H9 (cell line): ENCODE measurements at regions not wholly inside any gene's neighbourhood (a gene's known extent, or its start where the extent isn't known, plus 50 kb on each side); places are given as distances from the start of the nearest gene placed in this dataset.

Experiments used
- DNase-seq: peaks from one replicate; pipeline ENCODE4 v3.0.0-alpha.2; 2017
- H2AFZ ChIP-seq: one replicate; pipeline ENCODE4 v1.6.1; 2013; ENCODE audit warnings: mild to moderate bottlenecking, low read length, control low read depth, moderate library complexity
- H2AK5ac ChIP-seq: 2 replicates; pipeline ENCODE4 v1.6.1; 2013; ENCODE audit warnings: low read length, control low read depth, mixed read lengths; ENCODE audit not compliant: insufficient read length
- H2BK120ac ChIP-seq: one replicate; pipeline ENCODE4 v1.6.1; 2013; ENCODE audit warnings: low read depth, mild to moderate bottlenecking, low read length, control low read depth, inconsistent platforms; ENCODE audit not compliant: poor library complexity, severe bottlenecking
- H2BK12ac ChIP-seq: 2 replicates; pipeline ENCODE4 v1.6.1; 2013; ENCODE audit warnings: low read length, control low read depth, mixed read lengths, low read depth; ENCODE audit not compliant: insufficient read length
- H2BK15ac ChIP-seq: 2 replicates; pipeline ENCODE4 v1.6.1; 2013; ENCODE audit warnings: low read depth, low read length, control low read depth
- H2BK20ac ChIP-seq: one replicate; pipeline ENCODE4 v1.6.1; 2013; ENCODE audit warnings: low read depth, mild to moderate bottlenecking, low read length, control low read depth, inconsistent platforms; ENCODE audit not compliant: poor library complexity, severe bottlenecking
- H2BK5ac ChIP-seq: 2 replicates; pipeline ENCODE4 v1.6.1; 2013; ENCODE audit warnings: low read length, control low read depth, mixed read lengths; ENCODE audit not compliant: insufficient read length
- H3K14ac ChIP-seq: 2 replicates; pipeline ENCODE4 v1.6.1; 2013; ENCODE audit warnings: low read length, control low read depth; ENCODE audit not compliant: insufficient read depth
- H3K18ac ChIP-seq: 2 replicates; pipeline ENCODE4 v1.6.1; 2013; ENCODE audit warnings: low read depth, mild to moderate bottlenecking, mixed read lengths, low read length, control low read depth; ENCODE audit not compliant: insufficient read length
- H3K23ac ChIP-seq: 2 replicates; pipeline ENCODE4 v1.6.1; 2013; ENCODE audit warnings: low read length, control low read depth, mixed read lengths, low read depth; ENCODE audit not compliant: insufficient read length
- H3K23me2 ChIP-seq: 2 replicates; pipeline ENCODE4 v1.6.1; 2013; ENCODE audit warnings: low read depth, mild to moderate bottlenecking, mixed read lengths, low read length, control low read depth; ENCODE audit not compliant: insufficient read length, poor library complexity, severe bottlenecking
- H3K27ac ChIP-seq: 2 replicates; pipeline ENCODE4 v1.5.1; 2013; ENCODE audit warnings: low read length, control low read depth, mixed read lengths, low read depth; ENCODE audit not compliant: insufficient read length
- H3K27me3 ChIP-seq: 2 replicates; pipeline ENCODE4 v1.6.1; 2013; ENCODE audit warnings: low read length, control low read depth, inconsistent platforms; ENCODE audit not compliant: insufficient read depth
- H3K4ac ChIP-seq: 2 replicates; pipeline ENCODE4 v1.6.1; 2013; ENCODE audit warnings: low read depth, mild to moderate bottlenecking, control low read depth, inconsistent platforms, low read length, moderate library complexity
- H3K4me1 ChIP-seq: 2 replicates; pipeline ENCODE4 v1.6.1; 2013; ENCODE audit warnings: low read length, control low read depth, inconsistent platforms; ENCODE audit not compliant: insufficient read depth
- H3K4me2 ChIP-seq: 2 replicates; pipeline ENCODE4 v1.6.1; 2013; ENCODE audit warnings: low read length, control low read depth, mixed read lengths; ENCODE audit not compliant: insufficient read length, insufficient read depth
- H3K56ac ChIP-seq: 2 replicates; pipeline ENCODE4 v1.6.1; 2013; ENCODE audit warnings: low read depth, mild to moderate bottlenecking, mixed read lengths, low read length, control low read depth; ENCODE audit not compliant: insufficient read length
- H3K79me1 ChIP-seq: 2 replicates; pipeline ENCODE4 v1.6.1; 2013; ENCODE audit warnings: low read depth, mild to moderate bottlenecking, moderate library complexity, low read length, control low read depth, inconsistent platforms; ENCODE audit not compliant: insufficient read depth, poor library complexity, severe bottlenecking
- H3K79me2 ChIP-seq: 2 replicates; pipeline ENCODE4 v1.6.1; 2013; ENCODE audit warnings: low read length, control low read depth, inconsistent platforms; ENCODE audit not compliant: insufficient read depth
- H3K9ac ChIP-seq: 2 replicates; pipeline ENCODE4 v1.6.1; 2013; ENCODE audit warnings: low read length, control low read depth, mixed read lengths; ENCODE audit not compliant: insufficient read length; ENCODE audit errors: extremely low read depth
- H3K9me3 ChIP-seq: one replicate; pipeline ENCODE4 v1.6.1; 2013; ENCODE audit warnings: low read depth, low read length, inconsistent platforms; ENCODE audit not compliant: control insufficient read depth
- H3T11ph ChIP-seq: one replicate; pipeline ENCODE4 v1.6.1; 2013; ENCODE audit warnings: mild to moderate bottlenecking, low read length, control low read depth, inconsistent platforms
- H4K20me1 ChIP-seq: one replicate; pipeline ENCODE4 v1.6.1; 2013; ENCODE audit not compliant: control insufficient read depth, insufficient read length, insufficient read depth
- H4K5ac ChIP-seq: 2 replicates; pipeline ENCODE4 v1.6.1; 2013; ENCODE audit warnings: low read depth, mild to moderate bottlenecking, mixed read lengths, low read length, control low read depth; ENCODE audit not compliant: insufficient read length
- H4K8ac ChIP-seq: replicated peaks from 2 replicates; pipeline ENCODE4 v1.6.1; 2013; ENCODE audit warnings: low read length, control low read depth, mixed read lengths, low read depth; ENCODE audit not compliant: insufficient read length
- H4K91ac ChIP-seq: 2 replicates; pipeline ENCODE4 v1.6.1; 2013; ENCODE audit warnings: low read depth, mild to moderate bottlenecking, moderate library complexity, mixed read lengths, low read length, control low read depth; ENCODE audit not compliant: insufficient read length
- H3K27ac Mint-ChIP-seq, 3 experiments: 2 replicates in 2 of 3; 3 replicates in 1 of 3; pipeline ENCODE4 v1.8.0; 2020 to 2021; ENCODE audit warnings: mixed read lengths in 3 of 3, mild to moderate bottlenecking in 1 of 3, moderate library complexity in 1 of 3
- H3K27me3 Mint-ChIP-seq: 2 replicates; pipeline ENCODE4 v1.8.0; 2021; ENCODE audit warnings: low read depth, mild to moderate bottlenecking, moderate library complexity, mixed read lengths
- H3K36me3 Mint-ChIP-seq, 3 experiments: 2 replicates in 2 of 3; 3 replicates in 1 of 3; pipeline ENCODE4 v1.8.0; 2020 to 2021; ENCODE audit warnings: low read depth in 3 of 3, mixed read lengths in 3 of 3; ENCODE audit not compliant: insufficient read depth in 1 of 3
- H3K4me1 Mint-ChIP-seq, 2 experiments: 2 replicates each; pipeline ENCODE4 v1.8.0; 2020; ENCODE audit warnings: mixed read lengths in 2 of 2
- H3K4me3 Mint-ChIP-seq, 2 experiments: 2 replicates in 1 of 2; 3 replicates in 1 of 2; pipeline ENCODE4 v1.8.0; 2020 to 2021; ENCODE audit warnings: mild to moderate bottlenecking in 2 of 2, mixed read lengths in 2 of 2, moderate library complexity in 1 of 2
- H3K9me3 Mint-ChIP-seq, 2 experiments: 2 replicates in 1 of 2; 3 replicates in 1 of 2; pipeline ENCODE4 v1.8.0; 2020; ENCODE audit warnings: mild to moderate bottlenecking in 2 of 2, mixed read lengths in 2 of 2, moderate library complexity in 1 of 2
- WGBS: extraction: QIAGEN DNeasy Blood & Tissue Kit; methylation state at CpG from one replicate; pipeline ENCODE4 v1.1.7; 2013; ENCODE audit warnings: missing lambda C conversion rate, low lambda C conversion rate, mixed read lengths; ENCODE audit not compliant: insufficient read length; ENCODE audit errors: extremely low coverage; 5-methylcytosine and 5-hydroxymethylcytosine counted together
- TF ChIP-seq, protein P1 (sequence below): fragments of 200-600 bp; sonication (generic); conservative IDR thresholded peaks from 3 replicates; pipeline ENCODE4 v1.8.0; 2021; ENCODE audit warnings: antibody characterized with exemption, mild to moderate bottlenecking

DNA sequence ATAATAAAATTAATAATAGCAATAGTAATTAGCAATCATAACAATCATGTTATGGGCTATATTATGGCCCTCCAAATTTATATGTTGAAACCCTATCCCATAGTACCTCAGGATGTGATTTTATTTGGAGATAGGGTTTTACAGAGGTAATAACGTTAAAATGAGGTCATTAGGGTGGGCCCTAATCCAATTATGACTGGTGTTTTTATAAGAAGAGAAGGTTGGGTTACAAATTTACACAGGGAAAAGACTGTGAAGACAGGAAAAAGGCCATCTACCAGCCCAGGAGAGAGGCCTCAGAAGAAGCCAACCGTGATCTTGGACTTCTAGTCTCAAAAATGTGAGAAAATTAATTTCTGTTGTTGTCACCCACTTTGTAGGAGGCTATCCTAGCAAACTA is 353.1 kb downstream of the CHL1 start:
- Histone ChIP-seq H3K9me3 (no peaks in the 10 kb centered on the region), H3K27ac (no peak overlapping the region), H2AK5ac (no peak overlapping the region), H4K20me1 (no peaks in the 10 kb centered on the region), H2BK120ac (no peak overlapping the region), H2BK5ac (no peak overlapping the region), H3K18ac (no peak overlapping the region), H2BK15ac (no peak overlapping the region), H3K4ac (no peak overlapping the region), H4K5ac (no peak overlapping the region), H2AFZ (no peak overlapping the region), H3K9ac (no peak overlapping the region), H3K23me2 (no peaks in the 10 kb centered on the region), H3T11ph (no peak overlapping the region), H3K79me2 (no peaks in the 10 kb centered on the region), H2BK20ac (no peak overlapping the region), H3K79me1 (no peaks in the 10 kb centered on the region), H3K56ac (no peak overlapping the region), H3K23ac (no peak overlapping the region), H3K27me3 (no peaks in the 10 kb centered on the region), H3K4me2 (no peak overlapping the region), H2BK12ac (no peak overlapping the region), H4K91ac (no peak overlapping the region), H3K4me1 (no peaks in the 10 kb centered on the region), H4K8ac (no peak overlapping the region), H3K14ac (no peak overlapping the region)
- DNase-seq = no peak
- no peak overlapping the region for H3K27ac Mint-ChIP-seq
- TF ChIP-seq, protein P1, sequence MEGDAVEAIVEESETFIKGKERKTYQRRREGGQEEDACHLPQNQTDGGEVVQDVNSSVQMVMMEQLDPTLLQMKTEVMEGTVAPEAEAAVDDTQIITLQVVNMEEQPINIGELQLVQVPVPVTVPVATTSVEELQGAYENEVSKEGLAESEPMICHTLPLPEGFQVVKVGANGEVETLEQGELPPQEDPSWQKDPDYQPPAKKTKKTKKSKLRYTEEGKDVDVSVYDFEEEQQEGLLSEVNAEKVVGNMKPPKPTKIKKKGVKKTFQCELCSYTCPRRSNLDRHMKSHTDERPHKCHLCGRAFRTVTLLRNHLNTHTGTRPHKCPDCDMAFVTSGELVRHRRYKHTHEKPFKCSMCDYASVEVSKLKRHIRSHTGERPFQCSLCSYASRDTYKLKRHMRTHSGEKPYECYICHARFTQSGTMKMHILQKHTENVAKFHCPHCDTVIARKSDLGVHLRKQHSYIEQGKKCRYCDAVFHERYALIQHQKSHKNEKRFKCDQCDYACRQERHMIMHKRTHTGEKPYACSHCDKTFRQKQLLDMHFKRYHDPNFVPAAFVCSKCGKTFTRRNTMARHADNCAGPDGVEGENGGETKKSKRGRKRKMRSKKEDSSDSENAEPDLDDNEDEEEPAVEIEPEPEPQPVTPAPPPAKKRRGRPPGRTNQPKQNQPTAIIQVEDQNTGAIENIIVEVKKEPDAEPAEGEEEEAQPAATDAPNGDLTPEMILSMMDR = no peak
- H3K4me1 Mint-ChIP-seq = no peaks in the 10 kb centered on the region
- H3K4me3 Mint-ChIP-seq = no peak overlapping the region
- no peaks in the 10 kb centered on the region for H3K36me3 Mint-ChIP-seq
- peaks cover 2% of the 10 kb centered on the region for H3K27me3 Mint-ChIP-seq
- H3K9me3 Mint-ChIP-seq = no peaks in the 10 kb centered on the region
- no CpG with 5 or more reads among the region's 2 CpGs for WGBS
